ENCODE measurements at regions not wholly inside any gene's neighbourhood (a gene's known extent, or its start where the extent isn't known, plus 50 kb on each side); places are given as distances from the start of the nearest gene placed in this dataset.
A peak's percentile ranks its signal among the peaks of the same experiment; 100 is the strongest.

DNA sequence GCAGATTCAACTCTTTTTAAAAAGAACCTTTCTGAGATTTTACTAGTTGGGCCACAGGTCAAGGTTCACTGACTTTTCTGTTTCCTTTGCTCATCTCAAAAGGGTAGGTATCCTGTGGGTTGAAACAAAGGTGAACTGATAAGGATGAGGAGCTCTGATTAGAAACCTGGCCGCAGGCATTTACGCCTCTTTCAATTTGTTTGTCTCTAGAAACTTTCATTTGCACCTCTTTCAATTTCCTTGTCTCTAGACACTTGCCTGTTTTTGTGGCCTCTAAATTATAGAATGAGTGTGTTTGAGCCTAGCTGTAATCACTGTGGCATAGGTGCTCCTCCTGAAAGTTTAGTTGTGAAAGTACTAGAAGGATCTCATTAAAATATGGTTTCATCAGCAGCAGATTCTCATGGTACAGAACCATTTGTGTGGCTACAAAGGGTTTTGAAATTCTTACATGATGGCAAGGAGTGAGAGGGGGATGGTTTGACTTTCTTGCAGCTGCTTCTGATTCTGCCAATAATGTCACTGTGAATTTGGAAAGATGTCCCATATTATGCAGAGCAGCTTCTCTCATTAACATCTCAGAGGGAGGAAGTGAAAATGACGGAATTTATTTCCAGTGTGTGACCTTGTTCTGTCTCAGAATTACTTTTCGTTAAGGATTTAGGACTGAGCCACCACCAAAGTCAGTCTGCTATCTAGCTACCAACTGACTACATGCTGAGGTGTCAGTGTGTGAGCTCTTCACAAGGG, 142.2 kb downstream of the SH2D1A start:
- no TSS peak for BruUV-seq (replicated peaks)
- WGBS (ENCODE audit: insufficient coverage, insufficient replicate concordance, low lambda C conversion rate, missing lambda C conversion rate) = 21% methylated on average over 4 of the region's 4 CpGs
- Histone ChIP-seq H4K20me1 (ENCODE audit: control insufficient read depth, insufficient read depth) (no peaks in the 10 kb centered on the region), H3K4me3 (no peak overlapping the region), H3K27ac (ENCODE audit: control insufficient read depth, insufficient read depth) (no peak overlapping the region), H3K4me1 (ENCODE audit: control insufficient read depth, insufficient read depth, low read length) (no peaks in the 10 kb centered on the region), H3K36me3 (ENCODE audit: control insufficient read depth in 2 of 2, insufficient read depth in 2 of 2, low read length in 1 of 2) (no peaks in the 10 kb centered on the region), H3K9me3 (replicated peaks; ENCODE audit: control insufficient read depth, insufficient read depth, low read length) (no peaks in the 10 kb centered on the region), H3K9ac (ENCODE audit: control insufficient read depth, insufficient read depth, low read length) (no peak overlapping the region), H3K27me3 (replicated peaks in 1 of 2; ENCODE audit: control insufficient read depth in 2 of 2, insufficient read depth in 2 of 2, low read length in 1 of 2) (no peaks in the 10 kb centered on the region), H3K4me2 (ENCODE audit: control insufficient read depth, insufficient read depth) (no peak overlapping the region), H3K79me2 (ENCODE audit: control insufficient read depth, insufficient read depth, low read length) (no peaks in the 10 kb centered on the region), H2AFZ (ENCODE audit: control insufficient read depth, low read depth, low read length) (no peak overlapping the region)
- CTCF ChIA-PET = interaction anchor here (0.7 to 1.8 kb wide), 4 partner anchors 10 to 82 kb away, joined by 3 to 6 read pairs (median 4); no protein-coding TSS in a partner anchor
- intact Hi-C loops (cut with micrococcal nuclease; ENCODE audit: unreplicated experiment) = no loop called here
- SMC1A ChIA-PET (ENCODE audit: uncharacterized antibody, unreplicated experiment) = interaction anchor here (0.8 to 5.6 kb wide), 7 partner anchors 10 to 281 kb away, joined by 3 to 44 read pairs (median 3); no protein-coding TSS in a partner anchor
- TF ChIP-seq TBL1XR1 (IDR thresholded peaks at IDR 0.05; ENCODE audit: low read depth, low read length) (no peak), DPF2 (IDR thresholded peaks at IDR 0.05) (peak; percentile 53; the same call in 1 of the 2 replicates), IKZF1 (conservative IDR thresholded peaks at IDR 0.05) (peak; percentile 69), NR2F1 (conservative IDR thresholded peaks at IDR 0.05) (peak; percentile 76), PAX8 (IDR thresholded peaks at IDR 0.05) (peak; percentile 69; the same call in 1 of the 2 replicates), SPI1 (IDR thresholded peaks at IDR 0.05; ENCODE audit: borderline replicate concordance, insufficient read depth, low read depth, low read length) (peak; percentile 78; the same call in 1 of the 2 replicates), RUNX3 (IDR thresholded peaks at IDR 0.05; ENCODE audit: low read length) (0 out of 2 replicates have a peak, but pooled peaks have one; percentile 8), RFX5 (IDR thresholded peaks at IDR 0.05; ENCODE audit: low read depth, low read length) (no peak), NR2C1 (IDR thresholded peaks at IDR 0.05) (peak; percentile 48; the same call in 1 of the 2 replicates), MTA2 (IDR thresholded peaks at IDR 0.05; ENCODE audit: low read depth) (peak; percentile 89), NBN (IDR thresholded peaks at IDR 0.05) (no peak), IKZF2 (IDR thresholded peaks at IDR 0.05) (peak; percentile 64 to 65; a peak in 3 of 4 replicates), ATF7 (IDR thresholded peaks at IDR 0.05; ENCODE audit: low read depth) (peak; percentile 38), JUND (IDR thresholded peaks at IDR 0.05; ENCODE audit: low read depth, low read length) (no peak)
- TF ChIP-seq, protein P1, sequence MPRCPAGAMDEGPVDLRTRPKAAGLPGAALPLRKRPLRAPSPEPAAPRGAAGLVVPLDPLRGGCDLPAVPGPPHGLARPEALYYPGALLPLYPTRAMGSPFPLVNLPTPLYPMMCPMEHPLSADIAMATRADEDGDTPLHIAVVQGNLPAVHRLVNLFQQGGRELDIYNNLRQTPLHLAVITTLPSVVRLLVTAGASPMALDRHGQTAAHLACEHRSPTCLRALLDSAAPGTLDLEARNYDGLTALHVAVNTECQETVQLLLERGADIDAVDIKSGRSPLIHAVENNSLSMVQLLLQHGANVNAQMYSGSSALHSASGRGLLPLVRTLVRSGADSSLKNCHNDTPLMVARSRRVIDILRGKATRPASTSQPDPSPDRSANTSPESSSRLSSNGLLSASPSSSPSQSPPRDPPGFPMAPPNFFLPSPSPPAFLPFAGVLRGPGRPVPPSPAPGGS (IDR thresholded peaks at IDR 0.05; ENCODE audit: borderline replicate concordance, insufficient read depth, low read depth, low read length, poor library complexity, severe bottlenecking) = no peak
- TF ChIP-seq, protein P2, sequence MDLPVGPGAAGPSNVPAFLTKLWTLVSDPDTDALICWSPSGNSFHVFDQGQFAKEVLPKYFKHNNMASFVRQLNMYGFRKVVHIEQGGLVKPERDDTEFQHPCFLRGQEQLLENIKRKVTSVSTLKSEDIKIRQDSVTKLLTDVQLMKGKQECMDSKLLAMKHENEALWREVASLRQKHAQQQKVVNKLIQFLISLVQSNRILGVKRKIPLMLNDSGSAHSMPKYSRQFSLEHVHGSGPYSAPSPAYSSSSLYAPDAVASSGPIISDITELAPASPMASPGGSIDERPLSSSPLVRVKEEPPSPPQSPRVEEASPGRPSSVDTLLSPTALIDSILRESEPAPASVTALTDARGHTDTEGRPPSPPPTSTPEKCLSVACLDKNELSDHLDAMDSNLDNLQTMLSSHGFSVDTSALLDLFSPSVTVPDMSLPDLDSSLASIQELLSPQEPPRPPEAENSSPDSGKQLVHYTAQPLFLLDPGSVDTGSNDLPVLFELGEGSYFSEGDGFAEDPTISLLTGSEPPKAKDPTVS (IDR thresholded peaks at IDR 0.05; ENCODE audit: low read depth, low read length) = no peak
- TF ChIP-seq, protein P3, sequence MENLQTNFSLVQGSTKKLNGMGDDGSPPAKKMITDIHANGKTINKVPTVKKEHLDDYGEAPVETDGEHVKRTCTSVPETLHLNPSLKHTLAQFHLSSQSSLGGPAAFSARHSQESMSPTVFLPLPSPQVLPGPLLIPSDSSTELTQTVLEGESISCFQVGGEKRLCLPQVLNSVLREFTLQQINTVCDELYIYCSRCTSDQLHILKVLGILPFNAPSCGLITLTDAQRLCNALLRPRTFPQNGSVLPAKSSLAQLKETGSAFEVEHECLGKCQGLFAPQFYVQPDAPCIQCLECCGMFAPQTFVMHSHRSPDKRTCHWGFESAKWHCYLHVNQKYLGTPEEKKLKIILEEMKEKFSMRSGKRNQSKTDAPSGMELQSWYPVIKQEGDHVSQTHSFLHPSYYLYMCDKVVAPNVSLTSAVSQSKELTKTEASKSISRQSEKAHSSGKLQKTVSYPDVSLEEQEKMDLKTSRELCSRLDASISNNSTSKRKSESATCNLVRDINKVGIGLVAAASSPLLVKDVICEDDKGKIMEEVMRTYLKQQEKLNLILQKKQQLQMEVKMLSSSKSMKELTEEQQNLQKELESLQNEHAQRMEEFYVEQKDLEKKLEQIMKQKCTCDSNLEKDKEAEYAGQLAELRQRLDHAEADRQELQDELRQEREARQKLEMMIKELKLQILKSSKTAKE (IDR thresholded peaks at IDR 0.05; ENCODE audit: low read depth, poor library complexity, severe bottlenecking) = peak; percentile 64
- peak; percentile 32 for DNase-seq (ENCODE audit: low read depth, low spot score)
- POLR2A ChIA-PET = interaction anchor here (1.2 to 1.5 kb wide), 3 partner anchors 10 to 22 kb away, joined by 3 to 5 read pairs (median 4); no protein-coding TSS in a partner anchor
- RAD21 ChIA-PET (ENCODE audit: unreplicated experiment) = interaction anchor here (0.8 to 3.8 kb wide), 7 partner anchors 10 to 642 kb away, joined by 3 to 16 read pairs (median 3); no protein-coding TSS in a partner anchor
- in situ Hi-C loops (cut with MboI) = no loop called here
- ATAC-seq = peak; percentile 93
- no peak for FAIRE-seq
